ENCODE measurements at regions not wholly inside any gene's neighbourhood (a gene's known extent, or its start where the extent isn't known, plus 50 kb on each side); places are given as distances from the start of the nearest gene placed in this dataset.

- no peak for TF ChIP-seq CTCF (conservative IDR thresholded peaks at IDR 0.05; ENCODE audit: low read length)
- no peak for TF ChIP-seq EZH2phosphoT487 (IDR thresholded peaks at IDR 0.05; ENCODE audit: borderline replicate concordance)
These were observed 158.3 kb downstream of the GLI2 start for GRCh38 chr2:120893811-120894584.
